GM18873 (cell line): ENCODE measurements at regions not wholly inside any gene's neighbourhood (a gene's known extent, or its start where the extent isn't known, plus 50 kb on each side); places are given as distances from the start of the nearest gene placed in this dataset.

Source experiments
- ATAC-seq: cut with Tn5 transposase; IDR thresholded peaks from one replicate; pipeline ENCODE4 v1.9.1; 2021; ENCODE audit warnings: mild to moderate bottlenecking, moderate library complexity, moderate number of reproducible peaks; ENCODE audit not compliant: unreplicated experiment, low FRiP score

- ATAC-seq, result no peak
Observed at GRCh38 chr10:123398756-123399155, 244.6 kb downstream of the BUB3 start.

DNA sequence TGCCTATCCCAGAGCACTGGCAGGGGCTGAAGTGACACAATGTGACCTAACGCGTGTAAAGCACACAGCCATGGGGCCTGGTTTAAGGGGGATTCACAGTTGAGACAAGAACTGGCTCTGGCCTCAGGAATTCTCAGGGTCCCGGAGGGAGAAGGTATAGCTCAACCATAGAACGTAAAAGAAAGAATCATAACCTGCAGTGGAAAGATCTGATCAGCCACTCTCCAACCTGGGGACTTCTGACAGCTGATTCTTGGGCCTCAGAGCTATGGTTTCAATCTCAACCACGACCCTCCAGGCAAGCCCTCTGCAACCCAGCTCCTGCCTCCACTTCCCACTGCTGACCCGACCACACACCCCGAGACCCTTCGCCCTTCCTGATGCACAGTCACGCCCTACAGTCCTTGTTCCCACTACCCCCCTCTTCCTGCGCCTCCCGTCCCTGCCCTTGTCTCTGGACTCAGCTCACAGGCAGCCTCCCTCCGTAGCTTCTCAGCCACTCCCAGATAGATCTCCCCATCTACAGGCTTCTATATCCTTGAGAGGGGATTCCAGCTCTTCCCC lies 245.2 kb downstream of the BUB3 start:
- no peak for ATAC-seq

DNA sequence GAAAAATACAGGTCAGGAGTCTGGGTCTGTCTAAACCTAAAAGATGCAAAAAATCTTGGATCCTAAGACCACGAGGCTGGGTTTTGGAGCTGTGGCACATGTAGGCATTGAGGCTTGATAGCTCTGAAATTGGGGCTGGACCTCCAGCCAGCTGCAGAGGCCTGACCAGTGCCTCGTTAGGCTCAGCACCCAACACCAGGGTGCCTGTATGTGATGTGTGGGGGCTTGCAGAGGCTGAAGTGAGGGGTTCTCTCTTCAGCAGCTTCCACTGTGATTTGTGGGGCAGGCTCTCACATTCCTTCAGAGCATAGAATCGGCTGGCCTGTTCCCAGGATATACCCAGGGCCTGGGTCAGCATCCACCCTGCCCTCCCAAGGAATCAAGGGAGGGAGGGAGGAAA lies 247.8 kb downstream of the BUB3 start:
- no peak for ATAC-seq

DNA sequence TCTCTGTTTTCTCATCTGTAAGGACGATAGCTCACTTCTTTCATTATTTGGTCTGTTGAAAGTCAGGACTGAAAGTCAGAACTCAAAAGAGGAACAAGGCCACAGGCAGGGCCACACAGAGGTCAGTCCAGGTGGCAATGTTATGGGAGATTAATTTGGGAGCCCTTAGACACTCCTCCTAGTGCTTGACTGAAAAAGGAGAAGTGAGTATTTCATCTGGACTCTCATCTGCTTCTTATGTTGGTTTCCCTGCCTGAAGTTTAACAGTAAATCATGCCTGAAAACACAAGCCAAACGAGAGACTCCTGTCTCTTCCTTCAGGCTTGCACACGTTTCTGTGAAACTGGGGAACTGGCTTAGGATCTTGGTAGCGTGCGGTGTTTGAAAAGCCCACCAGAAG lies 248.5 kb downstream of the BUB3 start:
- ATAC-seq, result peak; percentile 84

GRCh38 chr10:123404357-123404756 lies 250.2 kb downstream of the BUB3 start:
- ATAC-seq, result no peak

DNA sequence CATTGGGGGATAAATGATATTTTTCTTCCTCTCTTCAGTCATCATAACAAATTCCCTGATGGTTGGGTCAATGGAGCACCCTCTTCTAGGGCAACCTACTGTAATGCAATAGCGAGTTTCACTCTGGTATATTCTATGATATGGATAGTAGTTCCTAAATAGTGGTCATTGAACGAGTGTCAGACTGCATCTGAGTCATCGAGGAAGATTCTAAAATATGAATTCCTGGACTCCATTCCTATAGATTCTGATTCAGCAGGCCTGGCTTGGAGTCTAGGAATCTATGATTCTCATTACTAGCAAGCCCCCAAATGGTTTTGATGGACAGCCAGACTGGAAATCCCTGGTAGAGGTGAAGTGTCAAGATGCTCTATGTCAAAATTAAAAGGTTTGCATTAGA lies 254.5 kb downstream of the BUB3 start:
- ATAC-seq, result no peak

DNA sequence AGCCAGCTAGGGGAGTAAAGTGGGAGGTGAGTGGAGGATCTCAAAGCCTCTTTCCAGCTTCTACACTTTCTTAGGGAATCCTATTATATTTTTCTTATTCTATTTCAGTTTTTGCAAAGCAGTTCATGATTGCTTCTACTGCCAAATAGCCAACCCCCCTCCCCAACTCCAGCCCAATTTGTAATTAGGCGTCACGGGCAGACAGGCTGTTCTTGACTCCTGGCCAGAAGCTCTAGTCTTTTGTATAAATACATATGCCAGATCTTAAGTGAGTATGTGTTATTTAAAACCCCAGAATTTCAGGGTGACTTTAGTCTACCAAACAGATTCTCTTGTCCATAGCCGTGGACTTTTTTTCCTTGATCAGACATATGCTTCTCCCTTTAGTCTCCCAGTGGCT lies 255.2 kb downstream of the BUB3 start:
- ATAC-seq, result no peak

DNA sequence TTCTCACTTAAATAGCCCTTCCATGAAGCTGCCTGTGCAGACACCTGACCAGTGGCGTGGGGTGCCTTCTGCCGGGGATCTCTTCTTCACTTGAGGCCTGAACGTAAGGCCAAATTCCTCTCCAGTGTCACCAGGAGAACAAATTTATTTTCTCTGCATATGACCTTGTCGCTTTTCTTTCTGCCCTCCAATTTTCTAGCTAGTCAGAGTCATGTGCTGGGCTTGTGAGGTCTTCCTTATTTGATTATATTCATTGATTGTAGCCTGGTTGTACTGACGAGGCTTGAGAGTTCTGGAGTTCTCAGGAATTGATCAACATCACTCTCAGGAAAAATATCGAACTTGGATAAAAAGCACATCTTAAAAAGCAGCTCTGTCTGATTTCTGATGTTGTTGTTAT lies 255.7 kb downstream of the BUB3 start:
- ATAC-seq, result no peak

- no peak for ATAC-seq
Observed at GRCh38 chr10:123413353-123413752, 252.8 kb upstream of the GPR26 start.

DNA sequence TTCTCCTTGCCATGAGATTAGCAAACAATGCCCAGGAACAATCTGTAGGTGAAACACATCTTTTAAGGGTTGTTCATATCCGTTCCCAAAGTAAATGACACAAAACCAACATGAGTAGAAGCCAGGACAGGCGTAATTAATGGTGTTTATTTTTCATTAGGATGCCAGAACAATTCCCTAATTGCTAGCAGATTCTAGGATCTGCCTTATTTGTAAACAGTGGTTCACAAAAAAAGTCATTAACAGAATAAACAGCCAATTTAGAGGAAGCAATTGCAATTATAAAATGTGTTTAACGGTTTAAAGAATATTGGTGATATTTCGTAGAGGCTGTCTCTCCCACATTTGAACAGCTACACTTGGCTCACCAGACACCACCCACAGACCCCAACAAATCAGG lies 250.6 kb upstream of the GPR26 start:
- no peak for ATAC-seq

GRCh38 chr10:123417414-123417813 lies 248.7 kb upstream of the GPR26 start:
- ATAC-seq, result no peak

- ATAC-seq, result no peak
Observed at GRCh38 chr10:123421461-123421860, 244.7 kb upstream of the GPR26 start.

GRCh38 chr10:123422261-123422660 lies 243.9 kb upstream of the GPR26 start:
- ATAC-seq, result no peak

GRCh38 chr10:123424537-123424936 lies 241.6 kb upstream of the GPR26 start:
- no peak for ATAC-seq

DNA sequence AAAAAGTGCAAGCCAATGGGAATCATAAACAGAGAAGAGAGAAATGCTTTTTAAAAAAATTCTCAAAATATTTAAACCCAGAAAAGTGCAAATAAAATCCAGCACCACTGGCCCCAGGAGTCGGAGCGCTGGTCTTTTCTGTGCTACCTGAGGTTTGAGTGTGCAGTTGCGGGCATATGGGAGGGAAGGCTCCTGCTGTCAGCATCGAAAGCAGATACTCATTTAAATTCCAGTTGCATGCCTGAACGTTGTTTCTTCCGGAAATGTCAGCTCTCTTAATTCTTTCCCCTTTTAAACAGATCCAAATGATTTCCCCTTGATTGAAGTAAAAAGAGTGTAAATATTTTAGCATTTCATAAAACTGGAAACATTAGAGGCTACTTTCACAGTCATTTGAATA lies 240.5 kb upstream of the GPR26 start:
- no peak for ATAC-seq

DNA sequence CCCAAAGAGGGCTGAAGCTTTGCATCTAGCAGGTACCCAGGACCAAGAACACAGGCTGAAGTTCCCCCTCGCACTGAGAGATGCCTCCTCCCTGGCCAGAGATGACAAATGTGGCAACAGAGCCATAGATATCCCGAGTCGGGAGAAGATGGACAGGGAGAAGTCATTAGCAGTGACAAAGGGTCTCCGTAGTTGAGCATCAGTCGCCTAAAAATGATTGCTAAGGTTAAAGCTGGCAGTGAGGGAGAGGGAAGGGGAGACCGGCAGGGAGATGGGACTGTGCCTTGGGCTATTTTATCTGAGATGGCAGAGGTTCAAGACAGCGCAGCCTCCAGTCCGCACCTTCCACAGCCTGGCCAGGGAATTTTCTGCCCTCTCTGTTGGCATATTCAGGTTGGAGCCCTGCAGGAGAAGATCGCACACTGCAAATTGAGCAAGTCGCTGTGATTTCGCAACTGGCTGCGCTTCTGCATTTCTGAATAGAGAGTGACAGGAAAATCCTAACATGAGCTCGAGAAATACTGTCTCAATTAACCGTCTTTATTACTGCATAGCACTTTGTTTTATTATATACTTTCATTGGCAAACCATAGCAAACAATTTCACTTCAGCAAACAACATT lies 238.9 kb upstream of the GPR26 start:
- ATAC-seq, result no peak

DNA sequence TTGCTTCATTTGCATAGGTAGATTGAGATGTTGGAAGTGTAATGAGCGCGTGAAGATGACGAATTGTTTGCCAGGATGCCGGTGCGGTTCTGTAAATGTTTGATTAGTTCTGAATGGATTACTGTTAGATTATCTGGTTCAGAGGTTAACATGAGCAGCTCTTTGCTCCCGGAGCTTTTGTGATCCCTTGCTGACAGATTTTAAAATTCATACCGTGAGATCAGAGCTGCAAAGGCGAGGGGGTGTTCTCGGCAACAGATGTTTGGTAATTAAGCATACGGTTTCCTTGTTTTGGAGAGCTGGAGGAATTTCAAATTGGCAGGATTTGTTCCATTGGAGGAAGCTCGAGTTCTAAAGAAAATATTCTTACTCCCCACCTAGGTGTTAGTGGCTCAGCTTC lies 237.8 kb upstream of the GPR26 start:
- ATAC-seq, result no peak

DNA sequence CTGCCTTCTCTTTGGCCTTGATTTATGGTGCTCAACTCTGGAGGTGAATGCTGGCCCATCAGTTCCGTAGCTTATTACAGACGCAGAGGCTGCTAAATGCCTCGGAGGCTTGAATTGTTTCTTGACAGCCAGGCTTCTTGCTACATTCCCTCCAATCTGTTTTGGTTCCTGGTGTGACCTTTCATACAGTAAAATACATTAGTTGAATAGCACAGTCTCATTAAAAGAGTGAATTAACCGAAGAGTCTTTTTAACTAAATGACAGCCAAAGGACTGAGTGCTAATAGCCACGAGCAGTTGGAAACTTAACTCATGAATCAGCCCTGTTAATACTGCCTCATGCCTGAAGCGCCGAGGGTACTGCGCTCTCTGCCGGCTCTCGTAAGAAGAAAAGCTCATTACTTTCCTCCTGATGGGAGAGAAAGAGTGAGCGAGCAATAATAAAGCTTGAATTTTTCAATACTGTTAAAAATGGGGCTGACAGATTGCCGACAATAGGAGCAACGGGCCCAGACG lies 236.4 kb upstream of the GPR26 start:
- ATAC-seq, result no peak

GRCh38 chr10:123433539-123433938 lies 232.6 kb upstream of the GPR26 start:
- no peak for ATAC-seq

- no peak for ATAC-seq
Observed at GRCh38 chr10:123434435-123435039, 231.6 kb upstream of the GPR26 start.

GRCh38 chr10:123442901-123443300 lies 223.3 kb upstream of the GPR26 start:
- no peak for ATAC-seq

DNA sequence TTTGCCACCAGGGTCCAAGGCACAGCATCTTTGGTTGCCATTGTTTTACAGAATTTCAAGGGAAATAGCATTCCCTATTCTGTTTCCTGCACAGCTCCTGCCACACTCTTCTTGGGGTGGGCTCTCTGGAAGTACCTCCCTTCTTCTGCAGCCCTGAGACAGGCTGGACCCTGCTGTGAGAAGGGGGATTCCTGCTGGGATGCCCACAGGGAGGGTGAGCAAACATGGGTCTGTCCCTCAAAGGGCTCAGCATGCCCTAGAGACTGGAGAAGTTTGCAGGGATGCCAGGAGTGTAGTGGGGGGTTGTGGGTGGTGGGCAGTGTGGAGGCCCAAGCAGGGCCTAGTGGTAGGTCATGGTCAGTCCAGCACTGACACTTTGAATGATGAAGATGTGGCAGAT lies 222.2 kb upstream of the GPR26 start:
- no peak for ATAC-seq
